ENCODE measurements at regions not wholly inside any gene's neighbourhood (a gene's known extent, or its start where the extent isn't known, plus 50 kb on each side); places are given as distances from the start of the nearest gene placed in this dataset.
A peak's percentile ranks its signal among the peaks of the same experiment; 100 is the strongest.

GRCh38 chr1:243910607-243911006 lies 60.6 kb upstream of the AKT3 start:
- no peak for DNase-seq

GRCh38 chr1:243903895-243904294 lies 53.9 kb upstream of the AKT3 start:
- peak; percentile 29 for DNase-seq

DNA sequence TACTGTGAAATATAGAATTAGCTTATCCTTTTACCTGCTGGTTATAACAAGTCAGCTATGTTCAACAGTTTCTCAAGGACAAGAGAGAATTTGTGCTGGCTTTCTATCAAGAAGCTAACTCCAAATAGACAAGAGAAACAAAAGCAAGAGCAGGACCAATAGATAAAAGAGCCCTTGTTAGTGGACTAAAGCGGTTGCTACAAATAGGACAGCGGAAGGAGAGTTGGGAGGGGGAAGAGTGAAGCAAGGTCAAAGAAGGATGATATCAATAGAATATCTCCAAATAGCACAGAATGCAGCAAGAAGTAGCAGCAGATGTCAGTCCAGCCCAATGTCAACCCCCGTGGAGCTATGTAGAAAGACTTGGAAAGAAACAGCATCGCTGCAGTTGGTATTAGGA lies 53.0 kb upstream of the AKT3 start:
- DNase-seq: no peak

DNA sequence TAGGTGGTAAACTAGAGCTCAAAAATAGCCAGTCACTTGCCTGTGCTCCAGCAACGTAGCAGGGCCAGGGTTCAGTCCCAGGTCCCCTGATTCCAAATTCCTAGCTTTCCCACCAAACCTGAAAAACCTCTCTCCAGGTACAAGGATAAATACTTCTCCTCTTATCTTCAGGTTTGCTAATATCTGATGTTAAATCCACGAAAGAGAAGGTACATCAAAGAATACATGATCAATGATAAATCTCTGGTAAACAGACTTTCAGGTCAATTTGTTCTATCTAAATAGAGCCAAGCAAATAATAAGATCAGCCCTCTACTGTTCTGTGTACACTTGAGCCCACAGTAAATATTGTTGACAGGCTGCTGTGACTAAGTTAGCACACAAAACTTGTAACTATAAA lies 52.1 kb upstream of the AKT3 start:
- DNase-seq: no peak
